LNCaP clone FGC (cell line): ENCODE measurements at regions not wholly inside any gene's neighbourhood (a gene's known extent, or its start where the extent isn't known, plus 50 kb on each side); places are given as distances from the start of the nearest gene placed in this dataset.

Source experiments
- DNase-seq: peaks from one replicate; pipeline ENCODE4 v3.0.0-alpha.2; 2011; ENCODE audit warnings: low read depth
- H3K4me3 ChIP-seq: 2 replicates; pipeline ENCODE4 v1.5.1; 2011; ENCODE audit warnings: mild to moderate bottlenecking, low read depth, low read length, control low read depth
- CTCF ChIP-seq: IDR thresholded peaks from 2 replicates; pipeline ENCODE4 v1.5.1; 2012; ENCODE audit warnings: mild to moderate bottlenecking; ENCODE audit not compliant: control insufficient read depth, insufficient read depth; ENCODE audit errors: extremely low read depth

DNA sequence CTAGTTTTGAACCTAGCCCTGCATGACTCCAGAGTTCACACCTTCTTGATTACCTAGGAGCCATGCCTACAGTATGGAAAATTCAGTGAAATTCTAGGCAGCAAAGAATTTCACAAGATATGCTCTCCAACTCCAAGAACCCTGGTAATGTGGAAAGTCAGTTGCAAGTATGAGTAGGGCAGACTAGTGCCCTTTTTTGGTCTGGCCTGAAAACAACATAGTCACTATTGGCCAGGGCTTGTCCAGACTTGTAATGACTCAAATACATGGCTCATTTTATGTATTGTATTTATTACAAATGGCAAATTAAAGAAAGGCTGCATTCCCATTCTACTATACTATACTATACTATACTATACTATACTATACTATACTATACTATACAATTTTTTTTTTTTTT is 160.4 kb downstream of the ESM1 start:
- H3K4me3 ChIP-seq = no peak overlapping the region
- no peak for TF ChIP-seq CTCF
- no peak for DNase-seq

DNA sequence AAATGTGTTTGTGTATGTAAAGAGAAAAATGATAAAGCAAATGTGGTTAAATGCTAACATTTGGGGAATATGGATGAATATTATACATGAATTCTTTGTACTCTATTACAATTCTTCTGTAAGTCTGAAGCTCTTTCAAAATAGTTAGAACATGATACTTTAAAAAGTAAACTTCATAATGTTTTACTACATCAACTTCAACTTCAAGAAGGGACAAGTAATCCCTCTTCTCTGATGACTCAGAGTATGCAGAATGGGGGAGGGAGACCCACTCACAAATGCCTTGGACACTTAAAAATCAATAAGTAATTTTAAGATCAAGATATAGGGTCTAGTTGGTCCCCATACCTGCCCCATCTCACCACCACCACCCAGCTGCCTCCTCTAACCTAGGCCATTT is 162.4 kb downstream of the ESM1 start:
- H3K4me3 ChIP-seq = no peak overlapping the region
- no peak for DNase-seq
- TF ChIP-seq CTCF = no peak

GRCh38 chr5:54822324-54822687 is 163.1 kb downstream of the ESM1 start:
- no peak overlapping the region for H3K4me3 ChIP-seq
- no peak for TF ChIP-seq CTCF
- no peak for DNase-seq

- no peak for DNase-seq
- no peak overlapping the region for H3K4me3 ChIP-seq
- TF ChIP-seq CTCF = no peak
These were observed 163.7 kb downstream of the ESM1 start for GRCh38 chr5:54821445-54822323.

GRCh38 chr5:54820346-54821134 is 164.9 kb downstream of the ESM1 start:
- no peak for DNase-seq
- no peak overlapping the region for H3K4me3 ChIP-seq
- no peak for TF ChIP-seq CTCF

DNA sequence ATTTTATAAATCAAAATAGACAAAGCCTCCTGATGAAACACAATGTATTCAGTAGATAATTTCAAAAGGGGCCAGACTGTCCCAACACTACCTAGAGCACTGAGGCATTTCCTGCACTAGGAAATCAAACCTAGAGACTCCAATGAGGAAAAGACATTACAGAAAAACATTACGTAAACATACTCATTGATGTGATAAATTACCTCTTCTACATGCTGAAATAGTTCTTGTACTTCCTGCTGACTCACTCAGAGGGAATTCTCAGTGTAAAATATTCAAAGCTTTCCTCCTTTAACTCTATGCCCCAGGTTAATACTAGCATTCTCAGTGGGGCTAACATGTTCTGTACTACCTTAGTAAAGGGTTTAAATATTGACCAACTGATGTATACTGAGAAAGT is 178.0 kb downstream of the ESM1 start:
- H3K4me3 ChIP-seq = no peak overlapping the region
- TF ChIP-seq CTCF = no peak
- DNase-seq = no peak
